ENCODE measurements at regions not wholly inside any gene's neighbourhood (a gene's known extent, or its start where the extent isn't known, plus 50 kb on each side); places are given as distances from the start of the nearest gene placed in this dataset.

- TF ChIP-seq CTCF (IDR thresholded peaks at IDR 0.05; ENCODE audit: low read depth, low read length, missing input control), result no peak
- TF ChIP-seq EGR1 (IDR thresholded peaks at IDR 0.05; ENCODE audit: low read depth in 2 of 2), result no peak
- no peak for TF ChIP-seq REST (IDR thresholded peaks at IDR 0.05)
- no peak for TF ChIP-seq JUND (IDR thresholded peaks at IDR 0.05)
- TF ChIP-seq ATF3 (IDR thresholded peaks at IDR 0.05), result no peak
- no peak for TF ChIP-seq GABPA (IDR thresholded peaks at IDR 0.05 in 1 of 2, conservative IDR thresholded peaks at IDR 0.05 in 1 of 2)
- no peak for TF ChIP-seq RAD21 (IDR thresholded peaks at IDR 0.05)
Measured at GRCh38 chr3:145889730-145890129, 271.3 kb downstream of the PLOD2 start.
